HG03066 (cell line): ENCODE measurements at regions not wholly inside any gene's neighbourhood (a gene's known extent, or its start where the extent isn't known, plus 50 kb on each side); places are given as distances from the start of the nearest gene placed in this dataset.
"Not testable (repeated sequence)": the region's sequence is repeated elsewhere in the genome, so short reads cannot be mapped to it uniquely, and the experiment has no call there.

Source experiments
- ATAC-seq: cut with Tn5 transposase; IDR thresholded peaks from one replicate; pipeline ENCODE4 v1.9.1; 2021; ENCODE audit warnings: low read depth; ENCODE audit not compliant: unreplicated experiment

DNA sequence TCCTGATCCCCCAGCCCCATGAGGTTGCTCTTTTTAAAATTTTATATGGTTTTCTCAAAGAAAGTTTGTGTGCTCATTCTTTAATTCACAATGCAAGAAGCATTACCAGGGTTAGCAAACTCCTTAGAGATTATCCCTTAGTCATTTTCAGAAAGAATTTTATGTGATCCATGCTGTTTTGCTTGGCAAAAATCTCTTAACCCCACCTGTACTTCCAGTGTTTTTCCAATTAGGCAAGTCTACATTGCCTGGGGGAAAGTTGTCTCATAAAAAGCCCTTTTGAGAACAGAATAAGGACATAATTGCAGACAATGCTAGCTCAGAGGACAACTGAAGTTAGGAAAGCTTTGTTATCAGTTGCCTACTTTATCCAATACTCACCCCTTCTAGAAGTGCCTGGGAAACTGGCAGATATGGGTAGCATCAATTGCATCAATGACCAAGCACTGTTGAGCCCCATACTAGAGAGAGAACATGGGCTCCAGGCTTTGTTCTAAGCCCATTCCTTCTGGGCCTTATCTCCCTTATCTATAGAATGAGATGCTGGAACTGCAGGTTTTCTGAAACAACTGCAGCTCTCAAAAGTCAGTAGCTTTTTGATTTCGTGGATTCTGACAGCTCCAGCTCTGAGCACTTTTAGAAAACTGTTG, 265.9 kb upstream of the SPHKAP start:
- no peak for ATAC-seq

GRCh38 chr2:228446734-228447133, 265.2 kb upstream of the SPHKAP start:
- ATAC-seq = no peak

GRCh38 chr2:228444161-228444560, 262.7 kb upstream of the SPHKAP start:
- no peak for ATAC-seq

DNA sequence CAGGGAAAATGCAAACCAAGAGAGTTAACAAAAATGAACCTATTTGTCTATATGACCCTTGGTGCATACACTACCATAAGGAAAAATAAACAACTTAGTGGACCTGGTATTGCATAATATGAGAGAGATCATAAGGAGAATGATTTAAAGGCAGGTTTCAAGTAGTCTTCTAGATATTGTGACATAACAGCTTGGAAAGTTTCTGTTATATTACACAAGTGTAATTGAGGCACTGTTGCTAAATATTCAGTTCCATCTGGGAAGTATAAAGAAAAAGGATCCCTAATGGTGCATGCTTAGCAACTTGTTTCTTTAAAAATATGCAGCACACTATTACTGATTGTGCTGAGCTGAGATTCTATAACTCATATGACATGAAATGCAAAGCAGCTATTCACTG, 252.2 kb upstream of the SPHKAP start:
- ATAC-seq = no peak

DNA sequence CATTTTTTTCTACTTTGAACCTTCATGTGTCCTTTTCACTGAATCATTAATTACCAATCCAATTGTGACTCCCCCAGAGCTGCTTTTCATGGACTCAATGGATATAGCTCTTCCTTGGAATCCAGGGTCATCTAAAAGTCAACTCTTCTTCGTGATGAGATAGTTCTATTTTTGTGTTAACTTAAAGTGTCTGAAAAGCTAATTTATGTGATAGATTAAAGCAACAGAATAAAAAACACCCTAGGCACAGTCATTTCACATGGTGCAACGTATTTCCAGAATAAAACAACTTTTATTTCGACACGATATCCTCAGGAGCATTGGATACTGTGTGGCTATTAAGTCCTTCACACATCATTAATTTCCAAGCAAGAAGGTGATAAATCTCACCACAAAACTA, 250.6 kb upstream of the SPHKAP start:
- no peak for ATAC-seq

- no peak for ATAC-seq
Measured at GRCh38 chr2:228430986-228431385, 249.5 kb upstream of the SPHKAP start.

GRCh38 chr2:228426502-228427216, 245.2 kb upstream of the SPHKAP start:
- no peak for ATAC-seq

DNA sequence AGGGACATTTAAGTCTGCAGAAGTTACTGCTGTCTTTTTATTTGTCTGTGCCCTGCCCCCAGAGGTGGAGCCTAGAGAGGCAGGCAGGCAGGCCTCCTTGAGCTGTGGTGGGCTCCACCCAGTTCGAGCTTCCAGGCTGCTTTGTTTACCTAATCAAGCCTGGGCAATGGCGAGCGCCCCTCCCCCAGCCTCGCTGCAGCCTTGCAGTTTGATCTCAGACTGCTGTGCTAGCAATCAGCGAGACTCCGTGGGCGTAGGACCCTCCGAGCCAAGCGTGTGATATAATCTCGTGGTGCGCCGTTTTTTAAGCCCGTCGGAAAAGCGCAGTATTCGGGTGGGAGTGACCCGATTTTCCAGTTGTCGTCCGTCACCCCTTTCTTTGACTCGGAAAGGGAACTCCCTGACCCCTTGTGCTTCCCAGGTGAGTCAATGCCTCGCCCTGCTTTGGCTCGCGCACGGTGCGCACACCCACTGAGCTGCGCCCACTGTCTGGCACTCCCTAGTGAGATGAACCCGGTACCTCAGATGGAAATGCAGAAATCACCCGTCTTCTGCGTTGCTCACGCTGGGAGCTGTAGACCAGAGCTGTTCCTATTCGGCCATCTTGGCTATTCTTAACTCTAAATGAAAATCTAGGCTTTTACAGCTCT, 244.0 kb upstream of the SPHKAP start:
- not testable (repeated sequence) for ATAC-seq

DNA sequence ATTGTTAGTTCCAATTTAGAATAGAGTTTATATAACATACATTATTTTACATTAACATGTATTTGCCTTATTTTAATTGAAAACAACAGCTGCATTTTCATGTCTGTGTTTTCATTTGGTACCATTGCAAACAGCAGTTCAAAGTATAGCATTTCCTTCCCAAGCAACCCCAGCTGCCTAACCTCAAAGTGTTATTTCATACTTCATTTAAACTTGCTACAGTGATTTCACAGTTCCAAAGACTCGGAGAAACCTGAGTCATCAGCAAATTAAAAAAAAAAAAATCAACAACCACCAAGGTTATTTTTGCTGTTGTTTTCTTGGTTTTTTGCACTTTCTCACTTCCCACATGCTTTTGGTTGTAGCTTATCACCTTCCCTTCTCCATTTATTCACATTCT, 236.5 kb upstream of the SPHKAP start:
- ATAC-seq = no peak

- no peak for ATAC-seq
Measured at GRCh38 chr2:228417526-228417925, 236.0 kb upstream of the SPHKAP start.

DNA sequence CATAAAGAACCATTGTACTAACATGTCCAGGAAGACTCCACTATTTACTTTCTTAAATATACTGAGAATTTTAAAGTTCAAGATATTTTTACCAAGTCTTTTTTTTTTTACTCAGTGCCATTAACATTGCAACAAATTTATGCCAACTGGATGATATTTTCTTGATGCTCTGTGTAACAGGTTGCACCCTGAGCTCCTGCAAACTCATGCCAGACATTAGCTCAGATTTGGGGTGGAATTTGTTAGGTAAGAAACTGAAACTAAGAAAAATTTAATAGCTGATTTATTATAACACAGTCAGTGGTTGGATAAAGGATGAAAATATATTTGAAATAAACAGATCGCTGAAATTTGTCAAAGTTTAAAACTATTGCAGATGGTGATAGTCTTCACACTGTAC, 228.6 kb upstream of the SPHKAP start:
- no peak for ATAC-seq

GRCh38 chr2:228409493-228409892, 228.0 kb upstream of the SPHKAP start:
- ATAC-seq = no peak

DNA sequence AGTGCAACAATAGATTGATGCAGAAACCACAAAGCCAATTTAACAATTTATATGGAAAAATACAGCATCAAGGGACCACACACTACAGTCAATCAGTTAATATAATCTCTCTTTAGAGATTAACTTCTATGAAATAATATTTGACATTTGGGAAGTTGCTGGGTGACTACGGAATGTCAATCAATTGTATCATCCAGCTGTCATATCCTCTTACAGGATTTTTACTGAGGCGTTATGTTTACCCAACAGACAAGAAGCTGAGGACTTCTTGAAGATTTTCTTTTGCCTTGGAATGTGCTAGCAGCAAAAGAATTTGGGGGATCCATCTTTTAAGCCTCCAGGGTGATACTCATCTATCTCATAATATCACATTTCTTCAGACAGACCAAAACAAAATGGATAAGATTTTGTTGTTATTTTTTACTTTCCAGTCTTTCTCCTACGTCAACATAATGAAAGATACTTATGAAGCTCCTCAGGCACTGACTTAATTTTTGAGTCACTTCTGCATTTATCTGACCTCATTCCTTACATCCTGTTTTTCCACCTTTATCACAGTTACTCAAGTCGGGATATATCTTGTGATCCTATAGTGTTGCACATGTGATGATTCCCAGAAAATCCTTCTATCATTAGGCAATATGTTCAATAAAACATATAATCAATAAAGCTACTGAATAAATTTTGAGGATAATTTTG, 227.2 kb upstream of the SPHKAP start:
- ATAC-seq = no peak

DNA sequence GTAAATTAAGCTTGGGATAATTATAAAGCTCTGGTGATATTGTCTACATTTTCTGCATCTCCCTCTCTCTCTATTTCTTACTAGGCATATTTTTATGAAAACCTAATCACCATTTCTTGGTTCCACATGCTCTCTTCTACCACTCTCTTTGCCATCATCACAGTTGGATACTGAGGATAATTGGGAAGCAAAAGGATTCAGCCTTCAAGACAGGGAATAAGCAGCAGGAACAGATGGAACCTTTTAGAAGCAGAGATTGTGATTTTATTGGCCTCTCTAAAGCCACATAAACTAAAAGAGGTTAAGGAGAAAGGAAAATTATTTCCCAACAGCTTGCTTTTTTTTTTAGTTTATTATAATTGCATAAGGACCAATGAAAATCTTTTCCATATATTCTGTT, 226.3 kb upstream of the SPHKAP start:
- ATAC-seq = no peak

DNA sequence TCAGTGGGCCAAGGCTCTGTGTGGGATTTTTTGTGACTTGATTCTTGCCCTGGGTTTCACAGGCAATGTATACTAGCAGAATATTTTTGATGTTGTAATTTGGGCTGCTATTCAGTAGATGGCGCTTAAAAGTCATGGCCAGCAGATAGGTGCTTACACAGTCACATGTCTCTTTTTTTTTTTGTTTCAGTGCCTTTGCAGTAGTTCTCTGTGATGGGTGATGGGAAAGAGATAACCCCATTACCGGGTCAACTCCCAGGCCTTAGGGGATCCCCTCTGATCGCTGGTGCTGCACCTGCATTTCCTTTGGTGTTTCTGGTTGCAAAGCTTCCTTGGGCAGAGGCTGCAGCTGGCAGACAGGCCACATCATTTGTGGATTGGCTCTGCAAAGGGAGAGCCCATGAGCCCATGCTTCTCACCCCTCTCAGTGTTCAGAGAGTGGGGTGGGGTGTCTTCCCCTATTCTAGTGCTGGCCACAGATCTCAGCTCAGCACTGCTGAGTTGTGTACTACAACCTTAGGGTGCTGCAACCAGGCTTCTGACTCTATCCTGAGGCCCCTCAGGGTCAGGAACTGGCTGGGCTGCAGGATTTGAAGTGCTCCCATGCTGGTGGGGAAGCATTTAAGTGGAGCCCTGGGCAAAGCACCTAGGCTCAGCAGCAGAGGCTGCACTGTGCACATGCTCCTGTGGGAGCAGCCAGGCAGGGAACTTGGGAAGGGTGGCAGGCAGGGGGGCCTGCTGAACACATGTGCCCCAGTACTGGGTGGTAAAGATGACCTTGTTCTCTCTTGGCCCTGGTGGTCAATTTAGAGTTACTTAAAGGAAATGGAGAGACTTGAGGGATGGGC, 219.8 kb upstream of the SPHKAP start:
- no peak for ATAC-seq

GRCh38 chr2:228387776-228388175, 206.3 kb upstream of the SPHKAP start:
- ATAC-seq = no peak

GRCh38 chr2:228378696-228379425, 197.4 kb upstream of the SPHKAP start:
- no peak for ATAC-seq

DNA sequence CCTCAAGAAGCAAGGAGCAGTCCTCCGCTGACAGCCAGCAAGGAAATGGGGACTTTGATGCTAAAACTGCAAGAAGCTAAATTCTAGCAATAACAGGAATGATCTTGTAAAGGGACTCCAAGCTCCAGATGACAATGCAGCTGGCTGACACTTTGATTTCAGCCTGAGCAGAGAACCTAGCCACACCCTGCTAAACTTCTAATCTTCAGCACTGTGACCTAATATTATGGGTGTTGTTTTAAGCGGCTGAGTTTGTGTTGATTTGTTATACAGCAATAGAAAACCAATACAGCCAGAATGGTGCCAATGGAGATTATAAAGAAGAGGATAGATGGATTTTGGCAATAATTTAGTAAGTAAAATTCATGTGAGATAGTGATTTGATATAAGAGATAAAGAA, 196.7 kb upstream of the SPHKAP start:
- ATAC-seq = no peak

DNA sequence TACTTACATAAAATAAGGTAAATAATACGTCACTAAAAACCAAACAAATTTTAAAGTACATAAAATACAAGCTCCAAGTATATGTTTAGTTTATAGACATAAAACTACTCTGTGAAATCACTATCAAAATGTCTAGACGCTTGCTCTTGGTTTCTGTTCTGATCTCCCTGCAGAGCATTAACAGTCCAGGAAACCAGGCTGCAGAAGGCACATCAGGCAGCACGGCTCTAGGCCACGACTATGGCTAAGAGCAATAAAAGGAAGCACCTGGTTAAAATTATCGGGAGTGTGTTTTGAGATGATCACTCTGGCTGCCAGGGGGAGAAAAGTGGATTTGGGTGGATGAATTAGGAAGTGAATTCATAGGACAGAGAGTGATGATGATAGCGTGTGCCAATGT, 196.0 kb upstream of the SPHKAP start:
- ATAC-seq = no peak

- no peak for ATAC-seq
Measured at GRCh38 chr2:228374741-228375140, 193.3 kb upstream of the SPHKAP start.
